ENCODE measurements at regions not wholly inside any gene's neighbourhood (a gene's known extent, or its start where the extent isn't known, plus 50 kb on each side); places are given as distances from the start of the nearest gene placed in this dataset.

DNA sequence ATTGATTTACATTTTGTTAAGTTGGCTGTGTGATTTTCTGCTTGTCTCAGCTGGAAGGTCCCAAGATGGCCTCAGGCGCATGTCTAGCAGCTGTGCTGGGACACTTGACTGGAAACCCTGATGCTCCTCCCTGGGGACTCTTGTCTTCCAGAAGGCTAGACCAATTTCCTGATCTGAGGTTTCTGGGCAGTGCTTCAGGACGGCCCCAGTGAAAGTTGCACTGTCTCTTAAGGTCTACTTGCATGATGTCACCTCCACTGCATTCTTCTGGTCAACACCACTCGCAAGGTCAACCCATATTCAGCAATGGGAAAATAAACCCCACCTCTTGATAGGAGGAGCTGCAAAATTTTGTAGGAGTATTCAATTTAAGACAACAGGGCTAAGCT, 116.0 kb downstream of the SALL1 start:
- no peak for DNase-seq

DNA sequence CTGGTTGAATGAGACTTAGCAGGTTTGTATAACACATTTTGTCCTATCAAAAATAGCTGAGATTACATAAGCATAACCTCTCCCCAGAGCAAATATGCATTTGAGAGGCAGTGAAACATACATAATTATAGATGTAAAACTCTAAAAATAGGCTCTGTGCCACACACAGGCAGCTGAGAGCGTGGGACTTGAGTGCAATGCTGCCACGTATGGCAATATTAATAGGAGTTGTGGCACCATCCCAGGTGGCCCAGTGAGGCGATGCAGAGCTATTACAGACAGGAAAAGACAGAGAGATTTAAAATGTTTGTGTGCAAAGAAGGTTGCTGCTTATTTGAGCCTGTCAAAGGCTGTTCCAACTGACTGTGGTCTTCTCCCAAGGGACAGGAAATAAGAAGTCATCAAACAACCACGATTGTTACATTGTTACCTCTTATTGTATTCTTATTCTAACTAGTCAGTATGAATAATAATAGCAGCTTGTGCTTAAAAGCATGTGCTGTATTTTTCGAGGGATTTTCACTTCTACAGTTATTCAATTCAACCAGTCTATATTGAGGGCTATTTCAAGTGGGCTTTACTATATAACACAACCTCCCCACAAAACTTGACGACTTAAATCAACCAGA, 116.5 kb downstream of the SALL1 start:
- DNase-seq: peak; percentile 52

DNA sequence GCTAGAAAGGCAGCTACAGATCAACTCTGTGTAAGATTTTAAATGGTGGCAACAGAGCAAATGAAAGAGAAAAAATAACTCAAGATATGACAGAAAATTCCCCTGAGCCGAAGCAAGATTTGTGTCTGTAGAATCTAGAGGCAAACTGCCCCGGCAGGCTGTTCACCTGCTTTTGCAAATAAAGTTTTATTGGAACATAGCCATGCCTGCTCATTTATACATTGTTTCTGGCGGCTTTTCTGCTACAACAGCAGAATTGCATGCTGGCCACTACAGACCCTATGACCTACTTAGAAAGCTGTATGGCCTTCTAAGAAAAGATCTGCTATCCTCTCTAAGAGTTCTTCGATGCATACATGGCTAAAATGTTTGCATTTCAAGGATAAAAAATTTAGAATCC, 119.5 kb downstream of the SALL1 start:
- no peak for DNase-seq

DNA sequence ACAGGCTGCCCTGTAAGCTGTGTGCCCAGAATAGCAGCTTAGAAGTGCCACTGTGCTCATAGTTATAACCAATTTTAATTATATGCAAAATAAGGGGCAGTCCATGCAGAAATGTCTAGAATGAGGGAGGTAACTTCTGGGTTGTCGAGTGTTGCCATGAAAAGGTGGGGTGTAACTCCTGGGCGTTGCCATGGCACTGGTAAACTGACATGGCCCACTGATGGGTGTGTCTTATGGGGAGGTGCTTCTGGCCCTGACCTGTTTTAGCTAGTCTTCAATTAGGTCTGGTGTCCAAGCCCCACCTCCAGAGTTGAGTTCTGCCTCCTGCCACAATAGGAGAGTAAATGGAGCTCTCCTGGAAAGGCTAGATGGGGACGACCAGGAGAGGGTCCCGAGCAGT, 120.6 kb downstream of the SALL1 start:
- DNase-seq: no peak

DNA sequence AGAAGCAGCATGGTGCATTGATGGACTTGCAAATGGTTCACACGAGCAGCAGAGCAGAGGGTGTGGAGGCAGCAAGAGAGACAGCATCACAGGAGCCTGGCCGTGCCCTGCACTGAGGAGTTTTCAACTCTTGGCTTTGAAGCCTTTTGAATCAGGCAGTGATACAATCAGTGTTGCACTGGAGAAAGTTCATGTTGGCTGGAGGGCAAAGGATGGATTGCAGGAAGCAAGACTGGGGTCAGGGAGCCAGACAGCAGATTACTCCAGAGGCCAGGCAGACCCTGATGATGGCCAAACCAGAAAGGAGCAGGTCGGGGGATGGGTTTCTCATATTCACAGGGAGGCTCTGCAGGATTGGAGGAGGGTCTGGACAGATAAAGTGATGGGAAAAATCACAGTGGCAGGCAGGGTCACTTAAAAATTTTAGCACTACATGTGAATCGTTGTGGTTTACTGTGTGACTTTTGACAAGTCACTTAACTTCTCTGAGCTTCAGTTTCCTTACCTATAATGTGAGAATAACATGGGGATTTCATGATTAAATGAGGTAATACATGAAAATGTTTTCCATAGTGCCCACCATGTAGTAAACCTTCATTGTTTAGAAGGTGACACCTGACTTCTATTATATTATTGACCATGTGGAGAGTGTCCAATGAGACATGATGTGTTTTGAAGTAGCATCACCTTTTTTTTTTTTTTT, 125.3 kb downstream of the SALL1 start:
- no peak for DNase-seq

DNA sequence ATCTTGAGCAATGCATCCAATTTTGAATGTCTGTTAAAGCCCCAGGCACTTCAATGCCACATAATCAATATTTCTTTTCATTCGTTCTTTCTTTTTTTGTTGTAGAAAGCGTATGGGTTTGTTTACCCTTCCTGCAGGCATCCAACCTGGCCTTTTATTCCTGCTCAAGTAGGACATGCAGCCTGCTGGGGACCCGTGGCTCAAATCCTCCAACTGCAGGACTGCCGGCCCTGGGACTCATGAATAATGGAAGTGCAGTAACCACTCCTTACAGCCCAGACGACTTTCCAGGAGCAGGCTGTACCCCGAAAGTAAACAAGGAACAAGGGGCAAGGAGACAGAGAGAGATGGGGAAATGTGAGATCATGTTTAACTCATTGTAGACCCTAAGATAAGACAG, 126.4 kb downstream of the SALL1 start:
- DNase-seq: no peak

DNA sequence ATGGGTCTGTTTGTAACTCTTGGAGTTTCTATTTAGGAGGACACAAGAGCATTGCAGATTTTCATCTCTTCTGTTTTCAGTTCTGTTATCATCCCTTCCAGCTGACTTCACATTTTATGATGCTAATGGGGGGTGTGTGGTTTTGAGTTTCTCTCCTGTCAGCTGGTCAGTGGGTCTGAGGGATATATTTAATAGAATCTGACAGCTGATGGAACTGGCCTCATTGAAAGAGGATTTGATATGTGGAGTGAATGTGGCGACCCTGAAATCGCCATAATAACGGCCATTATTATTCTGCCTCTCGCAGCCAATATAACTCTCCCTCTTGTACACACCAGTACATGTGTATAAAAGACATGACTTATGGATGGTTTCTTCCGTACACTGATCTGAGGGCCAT, 128.1 kb downstream of the SALL1 start:
- DNase-seq: no peak

DNA sequence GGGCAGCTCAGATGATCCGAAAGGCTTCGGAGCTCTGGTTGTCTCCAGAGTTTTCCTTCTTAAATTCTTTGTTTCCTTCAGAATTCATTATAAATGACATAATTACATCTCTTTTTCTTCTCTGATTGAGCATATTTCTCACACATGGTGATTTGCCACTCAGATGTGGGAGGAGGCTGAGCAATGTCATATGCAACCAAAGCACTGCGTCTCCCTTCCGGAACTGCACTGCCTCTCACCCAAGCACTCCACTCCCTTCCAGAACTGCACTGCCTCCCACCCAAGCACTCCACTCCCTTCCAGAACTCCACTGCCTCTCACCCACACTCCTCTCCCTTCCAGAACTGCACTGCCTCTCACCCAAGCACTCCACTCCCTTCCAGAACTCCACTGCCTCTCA, 131.5 kb downstream of the SALL1 start:
- no peak for DNase-seq

DNA sequence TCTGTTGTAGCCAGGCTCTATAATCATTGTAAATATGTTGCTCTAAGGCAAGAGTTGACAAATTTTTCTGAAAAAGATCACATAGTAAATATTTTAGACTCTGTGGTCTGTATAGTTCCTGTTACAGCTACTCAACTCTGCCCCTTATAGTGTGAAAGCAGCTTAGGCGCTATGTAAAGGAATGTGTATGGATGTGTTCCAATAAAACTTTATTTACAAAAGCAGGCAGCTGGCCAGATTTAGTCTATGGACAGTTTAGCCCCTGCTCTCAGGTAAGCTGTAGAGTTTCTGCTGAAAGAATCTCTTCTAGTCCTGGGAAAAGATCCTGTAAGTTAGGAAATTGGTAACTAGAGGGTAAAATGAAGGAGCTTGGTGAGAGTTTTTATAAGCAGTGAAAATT, 133.1 kb downstream of the SALL1 start:
- DNase-seq: no peak

DNA sequence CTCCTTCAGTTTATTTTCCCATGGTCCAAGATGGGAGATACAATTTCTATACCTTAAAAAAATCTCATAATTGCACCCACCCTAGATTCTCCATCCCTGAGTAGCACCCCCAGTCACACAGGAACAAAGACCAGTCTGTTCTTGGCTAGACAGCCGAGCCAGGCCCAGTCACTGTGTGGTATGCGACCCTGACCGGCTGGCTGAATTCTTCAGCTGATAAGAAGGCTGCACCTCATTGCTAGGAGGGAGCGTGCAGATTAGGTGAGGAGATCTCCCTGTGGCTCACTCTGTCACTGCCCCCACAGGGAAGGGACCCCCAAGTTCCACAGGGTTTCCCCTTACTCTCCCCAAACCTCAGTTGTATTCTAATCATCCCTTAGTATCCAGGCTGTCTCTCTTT, 138.7 kb downstream of the SALL1 start:
- DNase-seq: no peak

DNA sequence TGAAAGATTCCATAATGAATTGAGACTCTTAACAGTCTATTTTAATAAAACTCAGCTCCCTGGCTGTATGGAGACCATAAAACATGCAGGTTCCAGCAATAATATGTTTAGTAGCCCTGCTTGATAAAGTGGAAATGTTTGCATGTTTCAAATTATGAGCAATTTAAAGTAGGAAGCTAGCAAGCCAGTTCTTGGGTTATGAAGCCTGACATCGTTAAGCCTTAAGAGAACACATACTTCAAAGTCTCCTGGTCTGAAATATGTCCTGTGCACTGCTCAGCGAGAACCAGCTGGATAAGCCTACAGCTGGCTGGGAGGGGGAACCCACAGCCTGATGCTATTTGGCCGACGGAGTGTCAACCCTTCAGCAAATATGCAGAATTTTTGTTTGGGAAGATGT, 140.3 kb downstream of the SALL1 start:
- DNase-seq: no peak

DNA sequence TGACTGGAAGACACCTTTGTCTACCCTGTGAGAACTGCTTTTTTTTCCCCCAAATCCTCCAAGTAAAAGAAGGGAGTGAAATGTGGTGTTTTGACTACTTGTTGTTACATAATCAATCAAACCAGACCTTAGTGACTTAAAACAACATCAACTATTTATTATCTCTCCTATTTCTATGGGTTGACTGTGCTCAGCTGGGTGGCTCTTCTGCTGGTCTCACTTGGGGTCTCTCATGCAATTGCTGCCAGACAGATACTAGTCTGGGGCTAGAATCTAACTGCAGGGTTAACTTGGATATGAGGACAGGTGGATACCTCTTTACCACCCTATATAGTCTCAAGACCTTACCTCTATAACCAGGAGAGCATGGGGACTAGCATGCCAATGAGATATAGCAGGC, 141.3 kb downstream of the SALL1 start:
- no peak for DNase-seq

DNA sequence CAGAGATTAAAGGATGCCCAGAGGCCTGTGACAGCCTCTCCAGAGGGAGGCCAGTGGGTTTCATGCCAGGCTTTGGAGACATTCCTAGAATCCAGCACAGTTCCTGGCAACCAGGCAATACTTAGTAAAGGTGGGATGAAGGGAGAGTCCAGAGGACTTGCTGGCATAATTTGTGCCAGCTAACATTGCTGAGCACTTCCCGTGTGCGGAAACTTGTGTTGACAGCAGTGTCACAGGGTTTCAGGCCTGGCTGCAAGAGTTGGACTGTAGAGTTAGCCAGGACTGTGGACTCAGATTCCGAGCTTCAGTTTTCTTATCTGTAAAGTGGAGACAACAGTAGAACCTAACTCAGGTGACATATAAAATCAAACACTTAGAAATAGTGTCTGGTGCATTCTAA, 141.7 kb downstream of the SALL1 start:
- no peak for DNase-seq

DNA sequence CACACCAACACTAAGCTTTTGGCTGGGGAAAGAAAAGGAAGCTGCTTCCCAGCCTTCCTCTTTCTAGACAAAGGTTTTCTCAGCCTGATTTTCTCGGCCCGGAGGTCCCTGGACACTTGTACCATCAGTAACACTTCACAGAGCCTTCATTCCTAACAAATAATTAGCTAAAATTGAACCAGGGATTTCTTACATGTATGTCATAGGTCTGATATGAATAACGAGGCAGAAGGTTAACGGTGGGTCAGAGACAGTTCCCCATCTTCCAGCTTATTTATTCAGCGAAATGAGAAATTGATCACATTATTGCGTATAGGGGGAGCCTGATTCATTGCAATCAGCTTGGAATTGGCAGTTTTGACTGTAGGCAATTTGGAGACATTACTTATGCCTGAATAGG, 142.5 kb downstream of the SALL1 start:
- no peak for DNase-seq

DNA sequence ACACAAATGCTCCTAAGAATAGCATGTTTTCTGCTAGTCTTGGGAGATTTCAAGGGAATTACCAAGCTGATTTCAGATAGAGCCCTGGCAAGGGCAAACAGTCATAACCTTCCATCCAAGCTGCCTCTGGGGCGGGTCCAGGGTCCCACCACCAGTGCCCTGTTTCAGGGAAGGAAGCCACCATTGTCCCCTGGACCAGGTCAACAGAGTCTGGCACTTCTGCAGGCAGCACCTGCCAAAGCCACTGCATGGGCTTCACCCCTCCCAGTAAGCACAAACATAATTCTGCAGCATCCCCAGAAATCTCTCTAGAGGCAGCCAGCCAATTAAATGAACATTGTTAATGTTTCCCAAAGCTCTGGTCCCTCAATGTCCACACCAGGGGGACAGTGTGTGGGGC, 143.0 kb downstream of the SALL1 start:
- no peak for DNase-seq

DNA sequence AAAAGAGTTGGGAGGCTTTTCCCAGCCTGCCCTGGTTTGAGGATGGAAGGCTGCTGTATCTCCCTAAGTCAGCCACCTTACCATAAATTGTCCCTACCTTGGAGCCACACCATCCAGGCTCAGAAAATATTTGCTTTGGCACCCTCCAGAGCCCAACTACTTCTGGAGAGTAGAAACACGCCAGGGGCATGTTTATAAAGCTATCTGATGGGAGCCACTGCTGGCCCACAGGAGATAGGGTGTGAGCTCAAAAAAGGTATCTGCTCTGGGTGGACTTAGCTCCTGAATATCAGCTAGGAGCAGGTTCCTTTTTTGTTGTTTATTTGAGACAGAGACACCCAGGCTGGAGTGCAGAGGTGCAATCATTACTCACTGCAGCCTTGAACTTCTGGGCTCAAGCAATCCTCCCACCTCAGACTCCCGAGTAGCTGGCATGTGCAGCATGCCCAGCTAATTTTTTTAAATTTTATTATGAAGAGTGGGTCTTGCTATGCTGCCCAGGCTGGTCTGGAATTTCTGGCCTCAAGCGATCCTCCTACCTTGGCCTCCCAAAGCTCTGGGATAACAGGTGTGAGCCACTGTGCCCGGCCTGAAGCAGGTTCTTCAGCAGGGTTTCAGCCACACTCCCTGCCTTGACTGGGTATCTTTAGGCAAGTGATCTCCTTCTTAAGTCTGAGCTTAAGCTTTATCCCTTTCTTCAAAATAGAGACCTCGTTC, 147.1 kb downstream of the SALL1 start:
- peak; percentile 0 for DNase-seq

DNA sequence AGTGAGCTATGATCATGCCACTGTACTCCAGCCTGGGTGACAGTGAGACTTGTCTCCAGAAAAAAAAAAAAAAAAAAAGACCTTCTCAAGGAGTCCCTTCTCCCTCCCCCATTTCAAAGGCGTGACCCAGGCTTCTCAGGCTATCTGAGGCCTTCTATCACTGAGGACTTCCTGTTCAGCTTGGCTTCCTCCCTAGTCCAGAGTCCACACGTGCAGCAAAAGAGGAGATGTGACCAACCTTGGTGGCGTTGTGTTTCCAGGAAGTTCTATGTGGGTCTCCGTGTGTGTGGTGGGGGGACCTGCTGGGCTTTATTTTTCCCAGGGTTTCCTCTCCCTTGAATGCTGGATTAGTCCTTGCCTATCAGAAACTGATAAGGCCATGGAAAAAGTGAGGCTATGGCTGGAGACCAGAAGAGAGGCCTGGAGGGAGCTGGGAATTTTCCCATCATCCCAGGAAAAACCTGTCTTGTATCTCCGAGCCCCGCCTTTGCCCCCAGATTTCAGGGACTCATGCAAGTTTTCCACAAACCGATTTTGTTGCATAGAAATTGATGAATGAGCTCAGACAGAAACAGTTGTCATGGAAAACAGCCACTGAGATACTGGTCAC, 148.1 kb downstream of the SALL1 start:
- DNase-seq: no peak

DNA sequence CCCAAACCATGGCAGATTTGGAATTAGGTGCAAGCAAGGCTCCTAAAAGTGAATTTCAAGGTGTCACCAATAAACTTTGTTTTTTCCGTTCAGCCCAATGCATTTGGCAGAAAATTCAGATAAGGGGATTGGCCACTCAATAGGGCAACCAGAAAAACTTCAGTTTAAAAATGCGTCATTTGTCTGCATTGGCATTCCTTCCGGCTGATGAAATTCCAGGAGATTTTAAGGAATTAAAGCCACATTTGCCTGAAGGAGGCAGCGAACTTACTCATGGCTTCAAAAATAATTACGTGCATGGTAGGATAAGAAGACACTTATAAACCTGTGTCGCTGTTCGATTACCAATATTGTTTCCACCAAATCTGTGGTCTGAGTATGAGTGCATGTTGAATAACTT, 151.9 kb downstream of the SALL1 start:
- DNase-seq: no peak

DNA sequence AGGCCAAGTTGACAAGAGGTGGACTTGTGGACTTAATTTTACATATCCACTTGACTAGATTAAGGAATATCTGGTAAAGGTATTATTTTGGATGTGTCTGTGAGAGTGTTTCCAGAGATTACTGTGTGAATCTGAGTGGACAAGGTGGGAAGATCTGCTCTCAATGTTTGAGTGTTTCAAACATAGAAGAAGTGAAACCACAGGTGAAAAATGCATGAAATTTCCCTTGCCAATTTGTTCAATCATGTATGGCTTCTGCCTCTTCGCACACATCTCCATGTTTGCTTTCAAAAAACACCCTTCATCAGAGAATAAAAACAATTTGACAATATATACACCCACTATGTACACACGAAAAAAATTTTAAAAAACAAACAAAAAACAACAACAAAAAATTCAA, 152.7 kb downstream of the SALL1 start:
- DNase-seq: no peak

DNA sequence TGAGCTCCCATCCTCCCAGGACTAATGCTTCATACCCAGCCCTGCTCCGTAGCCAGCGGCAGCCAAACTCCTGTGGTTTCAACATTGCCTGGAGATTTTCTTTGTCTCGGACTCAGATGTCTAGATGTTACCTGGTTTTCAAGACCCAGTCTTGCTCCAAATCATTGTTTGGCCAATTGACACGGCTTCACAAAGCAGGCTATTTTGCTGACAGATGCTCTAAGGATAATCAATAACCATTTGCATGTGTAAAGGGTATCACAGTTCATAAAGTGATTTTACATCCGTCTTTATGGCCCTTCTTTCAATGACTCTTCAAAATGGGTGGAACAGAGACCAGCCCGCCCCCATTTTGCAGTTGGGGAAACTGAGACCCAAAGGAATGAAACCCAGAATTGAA, 153.4 kb downstream of the SALL1 start:
- DNase-seq: no peak

DNA sequence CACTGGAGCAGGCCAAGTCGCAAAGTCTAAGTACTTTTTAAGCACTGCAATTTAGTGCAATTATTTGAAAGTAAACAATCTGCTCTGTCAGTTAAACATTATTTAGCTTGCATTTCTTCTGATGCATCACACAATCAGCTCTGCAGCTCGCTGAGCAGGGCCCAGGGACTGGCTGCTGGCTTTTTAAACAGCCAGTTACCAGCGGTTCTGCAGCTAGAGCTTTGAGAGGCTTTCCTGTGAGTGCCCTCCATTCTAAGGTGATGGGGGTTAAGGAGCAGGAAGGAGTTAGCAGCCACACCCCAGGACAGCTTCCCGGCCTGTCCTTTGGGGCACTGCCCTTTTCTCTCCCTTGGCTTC, 154.3 kb downstream of the SALL1 start:
- no peak for DNase-seq

DNA sequence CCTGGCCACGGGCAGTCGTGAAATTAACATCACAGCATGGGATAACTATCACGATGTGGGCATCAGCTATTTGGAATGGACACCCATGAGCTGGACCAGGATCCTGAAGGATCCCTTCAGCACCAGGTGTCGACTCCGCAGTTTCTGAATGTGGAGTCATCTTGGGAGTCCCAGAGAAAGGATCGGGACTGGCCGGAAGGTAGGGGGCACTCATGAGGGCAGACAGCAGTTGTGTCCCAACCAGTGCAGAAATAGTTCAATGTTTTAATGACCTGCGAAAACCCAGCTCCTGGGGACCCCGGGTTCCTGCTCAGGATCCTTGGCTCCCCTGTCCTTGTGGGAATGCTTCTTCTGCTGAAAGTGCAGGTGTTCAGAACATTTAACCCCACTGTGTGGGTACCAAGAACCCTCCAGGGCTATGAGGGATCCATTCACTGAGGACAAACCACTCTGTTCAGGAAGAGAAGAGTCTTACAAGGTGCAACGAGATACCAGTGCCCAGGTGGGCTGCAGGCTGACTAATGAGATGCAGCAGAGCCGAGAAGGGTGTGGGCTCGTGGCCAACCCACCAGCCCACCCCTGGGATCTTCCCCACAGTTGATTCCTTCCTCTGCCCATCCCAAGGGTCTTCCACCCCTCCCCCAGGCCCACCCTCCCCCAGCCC, 154.8 kb downstream of the SALL1 start:
- no peak for DNase-seq

DNA sequence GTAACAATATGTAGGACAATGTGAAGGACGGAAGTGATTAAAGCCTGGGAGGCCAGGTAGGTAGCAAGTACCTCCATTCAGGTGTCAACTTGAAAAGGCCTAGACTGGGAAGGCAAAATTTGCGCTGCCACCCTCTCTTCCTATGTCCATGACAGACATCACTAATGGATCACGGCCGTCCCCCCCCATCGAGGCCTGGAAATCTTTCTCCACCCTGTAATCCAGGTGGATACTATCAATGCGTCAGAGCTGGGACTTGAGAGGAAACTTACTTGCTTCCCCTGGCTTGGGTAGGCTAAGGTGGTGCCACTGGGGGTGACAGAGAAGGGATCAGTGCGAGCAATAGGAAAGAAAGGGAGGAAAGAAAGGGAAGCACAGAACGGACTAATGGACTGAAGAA, 156.1 kb downstream of the SALL1 start:
- no peak for DNase-seq
